IgD-negative memory B cell (primary cell): ENCODE measurements at regions not wholly inside any gene's neighbourhood (a gene's known extent, or its start where the extent isn't known, plus 50 kb on each side); places are given as distances from the start of the nearest gene placed in this dataset.

ENCODE experiments used
- H3K27ac Mint-ChIP-seq, 3 donors: one replicate each; pipeline ENCODE4 v1.8.0; 2020 to 2022; ENCODE audit warnings: mild to moderate bottlenecking in 3 of 3, mixed read lengths in 3 of 3, moderate library complexity in 1 of 3
- H3K27me3 Mint-ChIP-seq: one replicate; pipeline ENCODE4 v1.8.0; 2021; ENCODE audit warnings: mixed read lengths
- H3K36me3 Mint-ChIP-seq: one replicate; pipeline ENCODE4 v1.8.0; 2020; ENCODE audit warnings: mild to moderate bottlenecking, mixed read lengths
- H3K4me1 Mint-ChIP-seq, 3 donors: one replicate each; pipeline ENCODE4 v1.8.0; 2020 to 2022; ENCODE audit warnings: mixed read lengths in 3 of 3, mild to moderate bottlenecking in 1 of 3
- H3K4me3 Mint-ChIP-seq, 4 donors: one replicate each; pipeline ENCODE4 v1.8.0; 2020 to 2022; ENCODE audit warnings: mild to moderate bottlenecking in 4 of 4, mixed read lengths in 4 of 4, moderate library complexity in 3 of 4
- H3K9me3 Mint-ChIP-seq, 3 donors: one replicate each; pipeline ENCODE4 v1.8.0; 2020 to 2021; ENCODE audit warnings: mixed read lengths in 3 of 3, mild to moderate bottlenecking in 1 of 3

- Mint-ChIP-seq H3K27me3 (peaks cover 7% of the 10 kb centered on the region), H3K4me3 (no peak overlapping the region), H3K4me1 (no peaks in the 10 kb centered on the region), H3K9me3 (peaks cover 4 to 10% (median 8%) of the 10 kb centered on the region in 3 donors), H3K27ac (no peak overlapping the region), H3K36me3 (no peaks in the 10 kb centered on the region)
These were observed 526.1 kb downstream of the CDH26 start for GRCh38 chr20:60484316-60484715.

GRCh38 chr20:60485012-60485760 lies 527.0 kb downstream of the CDH26 start:
- H3K36me3 Mint-ChIP-seq = no peaks in the 10 kb centered on the region
- no peak overlapping the region for H3K27ac Mint-ChIP-seq
- no peaks in the 10 kb centered on the region for H3K4me1 Mint-ChIP-seq
- H3K4me3 Mint-ChIP-seq = no peak overlapping the region
- H3K9me3 Mint-ChIP-seq = peaks cover 4 to 10% (median 8%) of the 10 kb centered on the region in 3 donors
- peaks cover 7% of the 10 kb centered on the region for H3K27me3 Mint-ChIP-seq

GRCh38 chr20:60486315-60486714 lies 528.1 kb downstream of the CDH26 start:
- Mint-ChIP-seq H3K27ac (no peak overlapping the region), H3K27me3 (peaks cover 7% of the 10 kb centered on the region), H3K9me3 (peaks cover 4 to 10% (median 8%) of the 10 kb centered on the region in 3 donors), H3K36me3 (no peaks in the 10 kb centered on the region), H3K4me1 (no peaks in the 10 kb centered on the region), H3K4me3 (no peak overlapping the region)

- Mint-ChIP-seq H3K9me3 (peaks cover 4 to 8% (median 6%) of the 10 kb centered on the region in 3 donors), H3K36me3 (no peaks in the 10 kb centered on the region), H3K27me3 (peaks cover 7% of the 10 kb centered on the region), H3K27ac (no peak overlapping the region), H3K4me3 (no peak overlapping the region), H3K4me1 (no peaks in the 10 kb centered on the region)
These were observed 528.7 kb downstream of the CDH26 start for GRCh38 chr20:60486937-60487336.

- peaks cover 2 to 7% (median 4%) of the 10 kb centered on the region in 3 donors for H3K9me3 Mint-ChIP-seq
- no peaks in the 10 kb centered on the region for H3K27me3 Mint-ChIP-seq
- H3K4me3 Mint-ChIP-seq = no peak overlapping the region
- no peak overlapping the region for H3K27ac Mint-ChIP-seq
- H3K4me1 Mint-ChIP-seq = no peaks in the 10 kb centered on the region
- H3K36me3 Mint-ChIP-seq = no peaks in the 10 kb centered on the region
These were observed 532.2 kb downstream of the CDH26 start for GRCh38 chr20:60490217-60491050.

DNA sequence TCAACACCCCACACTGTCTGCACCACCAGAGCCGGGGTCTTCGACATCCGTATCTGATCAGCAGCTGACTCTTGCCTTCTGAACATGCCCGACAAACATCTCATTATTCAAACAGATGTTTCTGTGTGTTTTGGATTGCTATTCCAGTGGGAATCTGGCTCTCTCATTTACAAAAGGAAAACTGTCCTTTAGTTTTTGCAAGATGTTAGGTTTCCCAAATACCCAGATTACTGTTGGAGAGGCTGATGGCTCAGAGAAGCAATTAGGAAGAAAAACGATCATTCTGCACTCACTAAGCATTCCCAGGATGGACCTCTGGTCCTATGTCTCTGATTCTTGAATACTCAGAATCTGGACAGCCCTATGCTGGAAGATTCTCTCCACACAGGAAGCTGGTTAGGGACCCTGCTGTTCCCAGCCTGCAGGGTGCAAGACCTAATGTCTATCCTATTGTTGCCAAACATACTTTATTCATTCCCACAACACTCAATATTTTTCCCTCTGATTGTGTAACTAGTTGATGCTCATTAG lies 532.9 kb downstream of the CDH26 start:
- H3K27ac Mint-ChIP-seq = no peak overlapping the region
- H3K9me3 Mint-ChIP-seq = peaks cover 0 to 2% (median 0%) of the 10 kb centered on the region in 3 donors
- H3K4me3 Mint-ChIP-seq = no peak overlapping the region

DNA sequence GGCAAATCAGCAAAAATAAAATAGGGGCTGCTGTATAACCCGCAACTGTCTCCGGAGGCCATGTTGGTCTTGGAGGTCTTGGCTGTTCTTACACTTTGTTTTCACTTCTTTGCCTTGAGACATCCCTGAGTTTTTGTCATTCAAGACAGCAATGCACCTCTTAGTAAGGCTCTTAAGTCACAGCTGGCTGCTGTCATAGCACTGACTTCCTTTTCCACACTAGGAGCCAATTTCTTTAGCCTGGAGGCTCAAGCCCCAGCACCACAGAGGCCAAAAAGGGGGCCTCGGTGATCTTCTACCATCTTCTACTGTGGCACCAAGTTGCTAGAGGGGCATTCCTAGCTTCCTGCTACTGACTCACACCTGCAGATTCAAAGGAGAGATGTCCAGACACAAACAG lies 536.3 kb downstream of the CDH26 start:
- peaks cover 0 to 6% (median 2%) of the 10 kb centered on the region in 3 donors for H3K9me3 Mint-ChIP-seq

More for the DNA sequence above, 532.9 kb downstream of the CDH26 start:
- Mint-ChIP-seq H3K4me1 (no peaks in the 10 kb centered on the region), H3K27me3 (no peaks in the 10 kb centered on the region), H3K36me3 (no peaks in the 10 kb centered on the region)

DNA sequence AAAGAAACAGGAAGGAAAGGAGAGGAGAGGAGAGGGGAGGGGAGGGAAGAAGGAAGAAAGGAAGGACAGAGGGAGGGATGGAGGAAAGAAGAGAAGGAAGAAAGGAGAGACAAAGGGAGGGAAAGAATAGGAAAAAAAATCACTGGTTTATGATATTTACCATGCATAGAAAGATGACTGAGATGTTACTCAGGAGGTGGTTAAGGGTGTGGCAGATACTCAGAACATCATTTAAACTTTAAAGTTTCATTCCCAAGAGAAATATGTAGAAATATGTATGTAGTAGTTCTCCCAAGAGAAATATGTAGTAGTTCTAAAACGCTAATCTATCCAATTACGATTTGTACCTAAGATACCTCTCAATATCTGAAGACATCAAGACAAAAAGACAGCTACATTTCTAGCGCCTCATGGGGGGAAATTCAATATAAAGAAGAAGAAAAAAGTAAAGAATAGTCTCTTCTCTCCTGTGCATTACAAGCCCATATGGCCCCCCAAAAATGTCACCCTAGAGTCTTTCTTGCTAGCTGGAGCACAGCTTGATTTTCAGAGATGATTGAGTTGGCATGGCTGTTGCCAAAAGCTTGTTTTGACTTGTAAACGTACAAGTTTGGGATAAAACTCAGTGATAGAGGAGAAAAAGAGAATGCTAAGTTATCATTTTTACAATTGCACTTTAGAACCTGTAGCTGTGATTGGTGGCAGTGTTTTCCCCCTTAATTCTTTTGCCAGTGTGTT lies 539.2 kb downstream of the CDH26 start:
- Mint-ChIP-seq H3K27me3 (no peaks in the 10 kb centered on the region), H3K4me3 (no peak overlapping the region), H3K36me3 (no peaks in the 10 kb centered on the region)

More for the DNA sequence above, 536.3 kb downstream of the CDH26 start:
- Mint-ChIP-seq H3K4me3 (no peak overlapping the region), H3K4me1 (no peaks in the 10 kb centered on the region), H3K36me3 (no peaks in the 10 kb centered on the region), H3K27me3 (no peaks in the 10 kb centered on the region), H3K27ac (no peak overlapping the region)

DNA sequence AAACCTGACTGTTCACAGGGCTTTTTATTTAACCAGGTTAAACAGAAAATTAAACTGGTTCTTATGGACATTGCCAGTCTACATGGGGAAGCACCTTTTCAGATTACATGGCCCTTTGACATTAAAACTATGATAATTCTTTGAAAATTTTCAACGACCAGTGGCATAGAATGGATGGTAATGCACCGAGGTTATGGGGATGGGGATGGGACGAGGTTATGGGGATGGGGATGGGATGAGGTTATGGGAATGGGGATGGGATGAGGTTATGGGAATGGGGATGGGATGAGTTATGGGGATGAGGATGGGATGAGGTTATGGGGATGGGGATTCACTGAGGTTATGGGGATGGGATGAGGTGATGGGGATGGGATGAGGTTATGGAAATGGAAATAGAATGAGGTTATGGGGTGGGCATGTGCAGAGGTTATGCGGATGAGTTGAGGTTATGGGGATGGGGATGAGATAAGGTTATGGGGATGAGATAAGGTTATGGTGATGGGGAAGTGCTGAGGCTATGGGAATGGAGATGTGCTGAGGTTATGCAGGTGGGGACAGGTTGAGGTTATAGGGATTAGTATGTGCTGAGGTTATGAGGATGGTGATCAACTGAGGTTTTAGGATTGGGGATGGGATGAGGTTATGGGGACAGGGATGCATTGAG lies 541.9 kb downstream of the CDH26 start:
- Mint-ChIP-seq H3K27ac (no peak overlapping the region), H3K36me3 (no peaks in the 10 kb centered on the region), H3K27me3 (no peaks in the 10 kb centered on the region), H3K4me3 (no peak overlapping the region), H3K4me1 (no peaks in the 10 kb centered on the region), H3K9me3 (peaks cover 0 to 8% (median 2%) of the 10 kb centered on the region in 3 donors)

More for the DNA sequence above, 539.2 kb downstream of the CDH26 start:
- H3K9me3 Mint-ChIP-seq = peaks cover 0 to 8% (median 2%) of the 10 kb centered on the region in 3 donors
- H3K27ac Mint-ChIP-seq = no peak overlapping the region
- no peaks in the 10 kb centered on the region for H3K4me1 Mint-ChIP-seq

GRCh38 chr20:60501048-60501447 lies 542.8 kb downstream of the CDH26 start:
- H3K27me3 Mint-ChIP-seq = no peaks in the 10 kb centered on the region
- H3K9me3 Mint-ChIP-seq = peaks cover 0 to 8% (median 2%) of the 10 kb centered on the region in 3 donors
- H3K27ac Mint-ChIP-seq = no peak overlapping the region
- no peaks in the 10 kb centered on the region for H3K36me3 Mint-ChIP-seq
- H3K4me1 Mint-ChIP-seq = no peaks in the 10 kb centered on the region
- no peak overlapping the region for H3K4me3 Mint-ChIP-seq

GRCh38 chr20:60502881-60503280 lies 544.7 kb downstream of the CDH26 start:
- Mint-ChIP-seq H3K9me3 (peaks cover 0 to 8% (median 0%) of the 10 kb centered on the region in 3 donors), H3K27me3 (no peaks in the 10 kb centered on the region), H3K4me1 (no peaks in the 10 kb centered on the region), H3K36me3 (no peaks in the 10 kb centered on the region), H3K4me3 (no peak overlapping the region), H3K27ac (no peak overlapping the region)

- peaks cover 0 to 6% (median 0%) of the 10 kb centered on the region in 3 donors for H3K9me3 Mint-ChIP-seq
- H3K27me3 Mint-ChIP-seq = no peaks in the 10 kb centered on the region
- H3K27ac Mint-ChIP-seq = no peak overlapping the region
- H3K36me3 Mint-ChIP-seq = no peaks in the 10 kb centered on the region
- no peak overlapping the region for H3K4me3 Mint-ChIP-seq
- no peaks in the 10 kb centered on the region for H3K4me1 Mint-ChIP-seq
These were observed 547.2 kb downstream of the CDH26 start for GRCh38 chr20:60505423-60505822.

- H3K36me3 Mint-ChIP-seq = no peaks in the 10 kb centered on the region
- H3K4me3 Mint-ChIP-seq = no peak overlapping the region
- H3K27ac Mint-ChIP-seq = no peak overlapping the region
- no peaks in the 10 kb centered on the region for H3K27me3 Mint-ChIP-seq
- H3K4me1 Mint-ChIP-seq = no peaks in the 10 kb centered on the region
- H3K9me3 Mint-ChIP-seq = peaks cover 0 to 6% (median 0%) of the 10 kb centered on the region in 3 donors
These were observed 547.8 kb downstream of the CDH26 start for GRCh38 chr20:60506061-60506460.

- peaks cover 0 to 6% (median 4%) of the 10 kb centered on the region in 3 donors for H3K9me3 Mint-ChIP-seq
- no peaks in the 10 kb centered on the region for H3K27me3 Mint-ChIP-seq
- H3K4me3 Mint-ChIP-seq = no peak overlapping the region
- H3K36me3 Mint-ChIP-seq = no peaks in the 10 kb centered on the region
- H3K27ac Mint-ChIP-seq = no peak overlapping the region
- H3K4me1 Mint-ChIP-seq = no peaks in the 10 kb centered on the region
These were observed 549.0 kb downstream of the CDH26 start for GRCh38 chr20:60507087-60507694.
